Endothelial cell of umbilical vein (primary cell): ENCODE measurements at regions not wholly inside any gene's neighbourhood (a gene's known extent, or its start where the extent isn't known, plus 50 kb on each side); places are given as distances from the start of the nearest gene placed in this dataset.

Source experiments
- BruUV-seq: library from RNA; stranded (reverse); fragments of 400-500 nt; replicated peaks from 2 replicates; lab custom pipeline; 2021; lab: Mats Ljungman, UMichigan
- CTCF ChIA-PET: fragments of 300-600, 350-600 bp; sonication (Branson Sonifier 250); formaldehyde crosslinking; loops from one replicate; lab custom pipeline; 2021; ENCODE audit warnings: antibody characterized with exemption, inconsistent platforms; lab: Charles Lee
- POLR2A ChIA-PET: fragments of 300-600, 350-600 bp; sonication (Branson Sonifier 250); formaldehyde crosslinking; loops from one replicate; lab custom pipeline; 2021; ENCODE audit warnings: antibody characterized with exemption, inconsistent platforms; lab: Charles Lee
- DNase-seq: peaks from one replicate; pipeline ENCODE4 v3.0.0-alpha.2; 2011; ENCODE audit warnings: low read depth, low spot score
- FAIRE-seq: peaks from 2 replicates; lab custom pipeline; 2011; peaks lifted over from hg19 to GRCh38; lab: Jason Lieb, UNC
- H2AFZ ChIP-seq: 2 replicates; pipeline ENCODE4 v1.6.0; 2012; ENCODE audit warnings: low read depth, low read length, control low read depth, inconsistent platforms
- H3K27ac ChIP-seq: 2 replicates; pipeline ENCODE4 v1.5.1; 2011; ENCODE audit warnings: low read depth, mild to moderate bottlenecking, control low read depth, low read length, moderate library complexity; ENCODE audit not compliant: insufficient read depth
- H3K27me3 ChIP-seq, 2 experiments: 2 replicates each; pipeline versions ENCODE4 v1.6.0 to v1.6.1; 2011; ENCODE audit warnings: low read length in 2 of 2, mixed read lengths in 1 of 2; ENCODE audit not compliant: control insufficient read depth in 2 of 2, insufficient read depth in 2 of 2
- H3K36me3 ChIP-seq, 2 experiments: 2 replicates in 1 of 2; 3 replicates in 1 of 2; pipeline ENCODE4 v1.5.1; 2011; ENCODE audit warnings: low read length in 2 of 2, mild to moderate bottlenecking in 1 of 2, moderate library complexity in 1 of 2; ENCODE audit not compliant: control insufficient read depth in 2 of 2, insufficient read depth in 2 of 2; ENCODE audit errors: extremely low read depth in 1 of 2
- H3K4me1 ChIP-seq: 3 replicates; pipeline ENCODE4 v1.5.1; 2011; ENCODE audit warnings: mild to moderate bottlenecking, low read length; ENCODE audit not compliant: control insufficient read depth, insufficient read depth; ENCODE audit errors: extremely low read depth
- H3K4me2 ChIP-seq: 2 replicates; pipeline ENCODE4 v1.6.1; 2011; ENCODE audit warnings: low read length, control low read depth, mixed read lengths; ENCODE audit not compliant: insufficient read depth
- H3K4me3 ChIP-seq, 3 experiments: fragments of 200-600 bp in 1 of 3; sonication (generic), shearing (Covaris generic) in 1 of 3; replicated peaks in 1 of 3; 2 replicates each; pipeline ENCODE4 v1.5.1; 2011 to 2016; ENCODE audit warnings: control low read depth in 3 of 3, low read length in 3 of 3, mild to moderate bottlenecking in 2 of 3, inconsistent platforms in 1 of 3, low read depth in 1 of 3, moderate library complexity in 1 of 3; ENCODE audit not compliant: insufficient read depth in 1 of 3
- H3K79me2 ChIP-seq: 2 replicates; pipeline ENCODE4 v1.6.0; 2012; ENCODE audit warnings: low read length, inconsistent platforms; ENCODE audit not compliant: control insufficient read depth, insufficient read depth
- H3K9ac ChIP-seq: replicated peaks from 2 replicates; pipeline ENCODE3; 2011; ENCODE audit warnings: low read length, control low read depth; ENCODE audit not compliant: insufficient read depth; ENCODE audit errors: extremely low read depth
- H3K9me1 ChIP-seq: replicated peaks from 3 replicates; pipeline ENCODE4 v1.6.0; 2011; ENCODE audit warnings: mild to moderate bottlenecking, low read length; ENCODE audit not compliant: control insufficient read depth, insufficient read depth; ENCODE audit errors: extremely low read depth
- H3K9me3 ChIP-seq: replicated peaks from 2 replicates; pipeline ENCODE4 v1.5.1; 2012; ENCODE audit warnings: low read length, inconsistent platforms; ENCODE audit not compliant: control insufficient read depth, insufficient read depth
- H4K20me1 ChIP-seq: replicated peaks from 2 replicates; pipeline ENCODE3; 2011; ENCODE audit warnings: mild to moderate bottlenecking, low read length; ENCODE audit not compliant: control insufficient read depth, insufficient read depth; ENCODE audit errors: extremely low read depth
- CTCF ChIP-seq, 2 donors: IDR thresholded peaks; 1 replicate in 1 of 2; 2 replicates in 1 of 2; pipeline ENCODE4 v1.5.1; 2011; ENCODE audit warnings: low read length in 2 of 2, mild to moderate bottlenecking in 2 of 2, moderate library complexity in 2 of 2, control low read depth in 1 of 2, inconsistent platforms in 1 of 2, low read depth in 1 of 2; ENCODE audit not compliant: insufficient read depth in 1 of 2; ENCODE audit errors: extremely low read depth in 1 of 2
- EZH2 ChIP-seq: IDR thresholded peaks from 2 replicates; pipeline ENCODE4 v1.6.1; 2012; ENCODE audit warnings: borderline replicate concordance, low read depth, mild to moderate bottlenecking, moderate library complexity, low read length, inconsistent platforms; ENCODE audit not compliant: severe bottlenecking
- FOS ChIP-seq: IDR thresholded peaks from 2 replicates; pipeline ENCODE4 v1.6.1; 2011; ENCODE audit warnings: mild to moderate bottlenecking, low read length, moderate library complexity, borderline replicate concordance; ENCODE audit not compliant: insufficient read depth
- GATA2 ChIP-seq: IDR thresholded peaks from 2 replicates; pipeline ENCODE4 v1.7.0; 2011; ENCODE audit warnings: low read depth, mild to moderate bottlenecking, moderate library complexity, mixed read lengths, low read length; ENCODE audit not compliant: insufficient read length, insufficient read depth
- JUN ChIP-seq: IDR thresholded peaks from 2 replicates; pipeline ENCODE4 v1.6.1; 2011; ENCODE audit warnings: borderline replicate concordance, low read depth; ENCODE audit not compliant: insufficient read length, insufficient read depth
- MAX ChIP-seq: IDR thresholded peaks from 2 replicates; pipeline ENCODE4 v1.6.1; 2011; ENCODE audit not compliant: insufficient read depth, insufficient read length
- MYC ChIP-seq: IDR thresholded peaks from one replicate; pipeline ENCODE4 v1.6.1; 2011; ENCODE audit warnings: mild to moderate bottlenecking, low read depth, low read length
- POLR2A ChIP-seq: IDR thresholded peaks from 2 replicates; pipeline ENCODE4 v1.6.1; 2012; ENCODE audit warnings: low read depth, mild to moderate bottlenecking, control low read depth, low read length
- POLR2AphosphoS5 ChIP-seq: IDR thresholded peaks from 2 replicates; pipeline ENCODE4 v1.6.1; 2012; ENCODE audit warnings: low read depth, mild to moderate bottlenecking, control low read depth, low read length, moderate library complexity; ENCODE audit not compliant: insufficient read depth
- dilution Hi-C: fragments of 300-500 bp; cut with MboI; formaldehyde crosslinking; loops from one replicate; pipeline ENCODE4 v1.15.0; 2019; ENCODE audit warnings: low sequenced_read_pairs; ENCODE audit not compliant: extremely low pct_ligation_motif_present
- intact Hi-C: fragments of 100-400 bp; cut with micrococcal nuclease; formaldehyde crosslinking; loops from one replicate; pipeline ENCODE4 v1.10.0; 2022

GRCh38 chr12:68438601-68439000, 106.4 kb upstream of the MDM1 start:
- Histone ChIP-seq H2AFZ (no peak overlapping the region), H3K9ac (no peak overlapping the region), H3K4me2 (no peak overlapping the region), H3K4me3 (no peak overlapping the region), H3K79me2 (no peaks in the 10 kb centered on the region), H3K36me3 (no peaks in the 10 kb centered on the region), H3K9me3 (no peaks in the 10 kb centered on the region), H4K20me1 (no peaks in the 10 kb centered on the region), H3K27ac (no peak overlapping the region), H3K27me3 (no peaks in the 10 kb centered on the region), H3K9me1 (no peaks in the 10 kb centered on the region), H3K4me1 (no peaks in the 10 kb centered on the region)
- no TSS peak for BruUV-seq
- CTCF ChIA-PET = no interaction called here
- TF ChIP-seq EZH2 = no peak
- no peak for TF ChIP-seq GATA2
- peak; percentile 28 for FAIRE-seq
- no peak for DNase-seq
- dilution Hi-C loops (no loop called here), intact Hi-C loops (no loop called here)
- POLR2A ChIA-PET = no interaction called here

- TF ChIP-seq MAX (no peak), FOS (no peak), JUN (no peak), EZH2 (no peak), POLR2A (no peak), POLR2AphosphoS5 (no peak), MYC (no peak), GATA2 (no peak), CTCF (IDR thresholded peaks at IDR 0.05; ENCODE audit: extremely low read depth in 1 of 2, insufficient read depth in 1 of 2, low read depth in 1 of 2, low read length in 2 of 2) (no peak)
- no peak overlapping the region for H3K9ac ChIP-seq
- H3K4me3 ChIP-seq = no peak overlapping the region
- intact Hi-C loops = no loop called here
- ChIA-PET POLR2A (no interaction called here), CTCF (no interaction called here)
- dilution Hi-C loops = no loop called here
- FAIRE-seq = no peak
- no peaks in the 10 kb centered on the region for H3K27me3 ChIP-seq
- H3K9me3 ChIP-seq = no peaks in the 10 kb centered on the region
- no peak for DNase-seq
- H3K79me2 ChIP-seq = no peaks in the 10 kb centered on the region
- no peak overlapping the region for H3K27ac ChIP-seq
- BruUV-seq = no TSS peak
- H3K4me2 ChIP-seq = no peak overlapping the region
- H3K36me3 ChIP-seq = no peaks in the 10 kb centered on the region
- no peaks in the 10 kb centered on the region for H4K20me1 ChIP-seq
- no peak overlapping the region for H2AFZ ChIP-seq
- H3K9me1 ChIP-seq = no peaks in the 10 kb centered on the region
- no peaks in the 10 kb centered on the region for H3K4me1 ChIP-seq
These were observed 107.3 kb upstream of the MDM1 start for GRCh38 chr12:68439368-68440045.
